HL-60 (cell line): ENCODE measurements at regions not wholly inside any gene's neighbourhood (a gene's known extent, or its start where the extent isn't known, plus 50 kb on each side); places are given as distances from the start of the nearest gene placed in this dataset.
"Not testable (repeated sequence)": the region's sequence is repeated elsewhere in the genome, so short reads cannot be mapped to it uniquely, and the experiment has no call there.

ENCODE experiments used
- DNase-seq, 2 experiments: peaks; one replicate each; pipeline ENCODE4 v3.0.0-alpha.2; 2010 to 2020; ENCODE audit warnings: low read depth in 1 of 2, low spot score in 1 of 2
- H3K27ac ChIP-seq: fragments of 250-450 bp; sonication (Bioruptor Pico); replicated peaks from 2 replicates; pipeline ENCODE4 v1.5.1; 2020; ENCODE audit warnings: mild to moderate bottlenecking, moderate library complexity
- H3K27me3 ChIP-seq: fragments of 250-450 bp; sonication (Bioruptor Pico); 2 replicates; pipeline ENCODE4 v1.5.1; 2021; ENCODE audit warnings: mild to moderate bottlenecking, moderate library complexity; ENCODE audit not compliant: insufficient read depth, poor library complexity, severe bottlenecking
- H3K4me3 ChIP-seq: replicated peaks from 2 replicates; pipeline ENCODE4 v1.5.1; 2011; ENCODE audit warnings: mild to moderate bottlenecking, control low read depth, low read length; ENCODE audit not compliant: insufficient read depth
- CTCF ChIP-seq: IDR thresholded peaks from one replicate; pipeline ENCODE4 v1.5.1; 2011; ENCODE audit warnings: low read length, control low read depth, inconsistent platforms; ENCODE audit not compliant: insufficient read depth
- GABPA ChIP-seq: IDR thresholded peaks from 2 replicates; pipeline ENCODE4 v1.6.1; 2012; ENCODE audit warnings: low read depth
- POLR2AphosphoS5 ChIP-seq: IDR thresholded peaks from 2 replicates; pipeline ENCODE4 v1.6.1; 2012; ENCODE audit warnings: low read depth
- REST ChIP-seq: IDR thresholded peaks from 2 replicates; pipeline ENCODE4 v1.6.1; 2012; ENCODE audit warnings: low read depth; ENCODE audit not compliant: insufficient replicate concordance
- SPI1 ChIP-seq: IDR thresholded peaks from 2 replicates; pipeline ENCODE4 v1.6.1; 2012; ENCODE audit warnings: low read depth, mild to moderate bottlenecking, borderline replicate concordance

- no peak for DNase-seq
- TF ChIP-seq CTCF (no peak), SPI1 (no peak), REST (no peak)
- no peak overlapping the region for H3K27ac ChIP-seq
- H3K27me3 ChIP-seq: no peaks in the 10 kb centered on the region
- H3K4me3 ChIP-seq: no peak overlapping the region
Observed at GRCh38 chr5:164139423-164139822, 634.0 kb downstream of the MAT2B start.

GRCh38 chr5:164145458-164145857 is 640.0 kb downstream of the MAT2B start:
- no peak for TF ChIP-seq CTCF
- no peak for TF ChIP-seq POLR2AphosphoS5
- no peak for TF ChIP-seq GABPA
- no peak for TF ChIP-seq SPI1
- TF ChIP-seq REST: no peak
- no peaks in the 10 kb centered on the region for H3K27me3 ChIP-seq
- DNase-seq: no peak
- H3K27ac ChIP-seq: no peak overlapping the region
- H3K4me3 ChIP-seq: no peak overlapping the region

- Histone ChIP-seq H3K27me3 (no peaks in the 10 kb centered on the region), H3K27ac (no peak overlapping the region), H3K4me3 (no peak overlapping the region)
- no peak for TF ChIP-seq POLR2AphosphoS5
- no peak for TF ChIP-seq REST
- TF ChIP-seq GABPA: no peak
- TF ChIP-seq SPI1: no peak
- no peak for DNase-seq
Observed at GRCh38 chr5:164146223-164146622, 640.8 kb downstream of the MAT2B start.

GRCh38 chr5:164148292-164148691 is 642.9 kb downstream of the MAT2B start:
- TF ChIP-seq SPI1: no peak
- no peak for TF ChIP-seq REST
- no peak for TF ChIP-seq POLR2AphosphoS5
- no peak for TF ChIP-seq CTCF
- TF ChIP-seq GABPA: no peak
- H3K27ac ChIP-seq: no peak overlapping the region
- DNase-seq: no peak
- no peak overlapping the region for H3K4me3 ChIP-seq
- H3K27me3 ChIP-seq: no peaks in the 10 kb centered on the region

- H3K27me3 ChIP-seq, DNase-seq, H3K27ac ChIP-seq, H3K4me3 ChIP-seq: not testable (repeated sequence)
Observed at GRCh38 chr5:164152539-164152938, 647.1 kb downstream of the MAT2B start.
